ENCODE measurements at regions not wholly inside any gene's neighbourhood (a gene's known extent, or its start where the extent isn't known, plus 50 kb on each side); places are given as distances from the start of the nearest gene placed in this dataset.
"Not testable (repeated sequence)": the region's sequence is repeated elsewhere in the genome, so short reads cannot be mapped to it uniquely, and the experiment has no call there.

DNA sequence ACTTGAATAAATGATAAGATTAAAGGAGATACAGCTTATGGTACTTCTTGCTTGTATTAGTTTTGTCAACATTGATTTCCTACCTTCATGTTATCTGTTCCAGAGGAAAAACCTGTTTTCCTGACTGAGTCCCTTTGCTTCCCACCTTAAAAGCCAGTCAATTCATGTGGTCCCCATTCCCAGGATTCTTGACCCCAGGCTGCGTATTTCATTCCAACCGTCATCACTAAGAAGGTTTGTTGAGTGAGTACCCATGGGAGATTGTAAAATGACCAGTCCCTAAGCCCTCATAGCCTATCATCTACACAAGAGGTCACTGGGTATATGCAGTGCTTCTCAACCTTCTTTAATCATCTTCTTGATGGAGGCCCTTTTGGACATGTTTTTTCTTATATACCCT, 52.2 kb downstream of the BEX3 start:
- H3K9me3 Mint-ChIP-seq, result no peaks in the 10 kb centered on the region
- POLR2A ChIA-PET, result no interaction called here
- DNase-seq (no peak), ATAC-seq (no peak)
- no peak overlapping the region for H3K4me3 Mint-ChIP-seq
- peaks cover 0 to 5% (median 0%) of the 10 kb centered on the region in 5 donors for H3K27me3 Mint-ChIP-seq
- no peaks in the 10 kb centered on the region for H3K36me3 Mint-ChIP-seq
- H3K4me1 Mint-ChIP-seq, result no peaks in the 10 kb centered on the region
- no peak overlapping the region for H3K27ac Mint-ChIP-seq

DNA sequence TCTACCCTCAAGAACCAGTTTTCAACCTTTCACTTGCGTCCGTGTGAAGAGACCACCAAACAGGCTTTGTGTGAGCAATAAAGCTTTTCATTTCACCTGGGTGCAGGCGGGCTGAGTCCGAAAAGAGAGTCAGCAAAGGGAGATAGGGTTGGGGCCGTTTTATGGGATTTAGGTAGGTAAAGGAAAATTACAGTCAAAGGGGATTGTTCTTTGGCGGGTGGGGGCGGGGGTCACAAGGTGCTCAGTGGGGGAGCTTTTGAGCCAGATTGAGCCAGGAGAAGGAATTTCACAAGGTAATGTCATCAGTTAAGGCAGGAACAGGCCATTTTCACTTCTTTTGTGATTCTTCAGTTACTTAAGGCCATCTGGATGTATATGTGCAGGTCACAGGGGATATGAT, 52.7 kb downstream of the BEX3 start:
- H3K4me1 Mint-ChIP-seq, H3K27ac Mint-ChIP-seq, H3K4me3 Mint-ChIP-seq, H3K27me3 Mint-ChIP-seq, DNase-seq, POLR2A ChIA-PET, H3K9me3 Mint-ChIP-seq, ATAC-seq, H3K36me3 Mint-ChIP-seq: not testable (repeated sequence)

DNA sequence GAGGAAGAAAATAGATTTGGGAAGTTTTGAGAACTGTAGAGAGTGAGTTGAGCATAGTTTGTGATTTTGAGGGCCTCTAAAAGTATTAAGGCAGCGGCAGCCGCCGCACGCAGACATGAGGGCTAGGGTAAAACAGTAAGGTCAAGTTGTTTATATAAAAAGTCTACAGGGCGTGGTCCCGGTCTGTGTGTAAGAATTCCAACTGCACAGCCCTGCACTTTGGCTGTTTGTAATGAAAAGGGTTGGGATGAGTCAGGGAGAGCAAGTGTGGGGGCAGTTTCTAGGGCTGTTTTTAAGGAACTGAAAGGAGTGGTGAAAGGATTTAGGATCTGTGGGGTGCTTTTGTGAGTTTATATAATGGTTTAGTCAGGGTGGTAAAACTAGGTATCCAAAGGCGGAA, 55.0 kb downstream of the BEX3 start:
- no peaks in the 10 kb centered on the region for H3K4me1 Mint-ChIP-seq
- H3K27ac Mint-ChIP-seq, result no peak overlapping the region
- no peak overlapping the region for H3K4me3 Mint-ChIP-seq
- H3K9me3 Mint-ChIP-seq, result no peaks in the 10 kb centered on the region
- POLR2A ChIA-PET, result no interaction called here
- no peaks in the 10 kb centered on the region for H3K36me3 Mint-ChIP-seq
- DNase-seq (no peak), ATAC-seq (no peak)
- peaks cover 0 to 5% (median 0%) of the 10 kb centered on the region in 5 donors for H3K27me3 Mint-ChIP-seq

DNA sequence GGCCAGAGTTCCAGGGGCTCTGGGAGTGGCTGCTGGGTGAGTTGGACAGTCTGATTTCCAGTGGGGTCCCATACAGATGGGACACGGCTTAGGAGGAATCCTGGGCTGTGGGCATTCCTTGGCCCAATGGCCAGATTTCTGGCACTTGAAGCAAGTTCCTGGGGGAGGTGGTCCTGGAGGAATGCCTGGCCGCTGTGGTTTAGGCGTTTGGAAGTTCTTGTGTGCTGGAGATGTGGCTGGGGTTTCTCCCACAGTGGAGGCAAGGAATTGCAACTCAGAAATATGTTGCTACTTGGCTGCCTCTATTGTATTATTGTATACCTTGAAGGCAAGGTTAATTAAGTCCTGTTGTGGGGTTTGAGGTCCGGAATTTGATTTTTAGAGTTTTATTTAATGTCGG, 56.5 kb downstream of the BEX3 start:
- peak overlapping the region in 1 of 10 donors; percentile 57 for H3K27ac Mint-ChIP-seq
- POLR2A ChIA-PET, H3K4me1 Mint-ChIP-seq, H3K4me3 Mint-ChIP-seq, H3K36me3 Mint-ChIP-seq, ATAC-seq, H3K9me3 Mint-ChIP-seq, H3K27me3 Mint-ChIP-seq, DNase-seq: not testable (repeated sequence)

DNA sequence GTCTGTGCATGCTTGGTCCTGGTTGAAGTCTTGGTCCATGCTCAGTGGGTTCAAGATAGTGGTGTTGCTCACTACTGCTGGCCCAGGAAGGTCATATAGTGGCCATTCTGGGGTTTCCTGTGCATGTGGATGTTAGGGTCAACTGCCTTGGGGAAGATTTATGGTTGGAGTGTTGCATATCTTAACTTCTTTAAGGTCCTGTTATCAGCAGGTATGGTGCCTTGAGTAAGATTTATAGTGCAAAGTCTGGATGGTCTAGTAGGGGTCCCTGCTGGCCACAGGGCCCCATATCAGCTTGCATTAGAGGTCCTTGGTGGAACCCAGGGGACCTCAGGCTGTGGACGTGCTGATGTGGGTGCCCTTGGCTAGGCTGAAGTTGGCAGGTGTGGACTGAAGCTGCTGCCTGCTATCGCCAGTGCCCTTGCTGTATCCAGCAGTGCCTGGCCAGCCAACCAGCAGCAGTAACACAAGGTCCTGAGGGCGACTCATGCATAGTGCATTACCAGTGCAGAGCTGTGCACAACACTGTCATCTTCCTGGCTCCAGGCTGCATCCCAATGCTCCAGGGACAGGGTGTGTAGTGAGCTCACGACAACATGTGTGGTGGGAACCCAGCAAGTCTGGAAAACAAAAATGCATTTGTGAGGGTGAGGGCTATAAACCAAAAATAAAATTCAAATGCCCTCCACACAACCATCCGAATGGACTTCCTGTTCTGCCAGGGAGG, 61.0 kb downstream of the BEX3 start:
- Mint-ChIP-seq H3K4me3 (no peak overlapping the region), H3K27ac (no peak overlapping the region), H3K4me1 (peaks cover 0 to 1% (median 0%) of the 10 kb centered on the region in 4 donors), H3K27me3 (peaks cover 0 to 5% (median 0%) of the 10 kb centered on the region in 5 donors), H3K9me3 (no peaks in the 10 kb centered on the region), H3K36me3 (no peaks in the 10 kb centered on the region)
- POLR2A ChIA-PET, result no interaction called here
- no peak for DNase-seq
- ATAC-seq, result no peak

DNA sequence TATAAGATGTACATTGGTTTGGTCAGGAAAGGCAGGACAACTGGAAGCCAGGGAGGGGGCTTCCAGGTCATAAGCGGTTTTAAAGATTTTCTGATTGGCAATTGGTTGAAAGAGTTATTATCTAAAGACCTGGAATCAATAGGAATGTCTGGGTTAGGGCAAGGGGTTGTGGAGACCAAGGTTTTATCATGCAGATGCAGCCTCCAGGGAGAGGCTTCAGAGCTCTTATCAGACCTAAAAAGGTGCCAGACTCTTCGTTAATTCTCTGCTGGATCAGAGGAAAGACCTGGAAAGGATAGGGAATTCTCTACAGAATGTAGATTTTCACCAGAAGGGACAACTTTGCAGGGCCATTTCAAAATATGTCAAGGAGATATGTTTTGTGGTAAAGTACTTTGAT, 62.8 kb downstream of the BEX3 start:
- no peaks in the 10 kb centered on the region for H3K36me3 Mint-ChIP-seq
- ATAC-seq, result no peak
- peaks cover 0 to 1% (median 0%) of the 10 kb centered on the region in 4 donors for H3K4me1 Mint-ChIP-seq
- no peaks in the 10 kb centered on the region for H3K27me3 Mint-ChIP-seq
- H3K9me3 Mint-ChIP-seq, result no peaks in the 10 kb centered on the region
- no peak overlapping the region for H3K27ac Mint-ChIP-seq
- no peak for DNase-seq
- no peak overlapping the region for H3K4me3 Mint-ChIP-seq
- POLR2A ChIA-PET, result no interaction called here

DNA sequence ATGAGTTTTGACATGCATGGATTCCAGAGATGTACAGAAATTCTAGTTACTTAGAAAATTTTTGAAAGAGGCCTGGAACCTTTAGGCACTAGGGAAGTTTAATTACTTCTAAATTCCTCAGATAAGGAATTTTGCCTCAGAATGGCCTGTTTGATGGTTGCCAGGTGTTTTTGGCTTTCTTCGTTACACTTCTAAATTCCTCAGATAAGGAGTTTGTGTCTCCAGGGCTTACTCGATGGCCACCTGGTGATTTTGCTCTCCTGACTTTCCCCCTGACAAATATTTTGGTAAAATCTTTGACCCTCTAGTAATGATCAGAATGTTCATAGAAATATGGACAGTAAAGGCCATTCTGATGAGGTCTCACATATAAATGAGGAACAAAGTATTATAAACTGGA, 64.3 kb downstream of the BEX3 start:
- Mint-ChIP-seq H3K9me3 (no peaks in the 10 kb centered on the region), H3K4me1 (peaks cover 0 to 1% (median 0%) of the 10 kb centered on the region in 4 donors), H3K27me3 (no peaks in the 10 kb centered on the region), H3K36me3 (no peaks in the 10 kb centered on the region), H3K4me3 (no peak overlapping the region), H3K27ac (peak overlapping the region in 1 of 10 donors; percentile 9)
- POLR2A ChIA-PET, result no interaction called here
- DNase-seq (no peak), ATAC-seq (no peak)

DNA sequence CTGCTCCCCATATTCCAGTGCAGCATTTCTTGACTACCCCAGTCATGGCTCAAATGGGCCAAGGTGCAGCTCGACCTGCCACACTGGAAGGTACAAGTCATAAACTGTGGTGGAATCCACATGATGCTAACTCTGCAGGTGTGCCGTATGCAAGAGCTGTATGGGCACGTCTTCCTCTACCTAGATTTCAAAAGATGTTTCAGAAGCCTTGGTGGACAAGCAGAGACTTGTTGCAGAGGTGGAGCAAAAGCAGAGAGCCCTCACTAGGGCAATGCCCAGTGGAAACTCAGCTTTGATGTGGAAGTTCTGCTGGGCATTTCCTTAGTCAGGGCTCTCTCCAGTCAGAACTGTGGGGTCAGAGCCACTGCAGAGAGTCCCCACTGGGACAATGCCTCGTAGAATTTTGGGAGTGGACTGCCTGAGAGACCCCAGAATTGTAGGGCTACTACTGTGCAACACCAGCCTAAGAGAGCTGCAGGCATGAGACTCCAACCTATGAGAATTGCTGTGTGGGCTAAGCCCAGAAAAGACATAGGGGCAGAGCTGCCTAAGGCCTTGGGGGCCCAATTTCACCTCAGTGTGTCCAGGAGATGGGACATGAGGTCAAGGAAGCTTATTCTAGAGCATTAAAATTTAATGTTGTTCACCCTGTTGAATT, 65.7 kb downstream of the BEX3 start:
- DNase-seq (no peak), ATAC-seq (no peak)
- no peak overlapping the region for H3K4me3 Mint-ChIP-seq
- POLR2A ChIA-PET, result no interaction called here
- H3K27ac Mint-ChIP-seq, result no peak overlapping the region
- H3K4me1 Mint-ChIP-seq, result peaks cover 0 to 1% (median 0%) of the 10 kb centered on the region in 4 donors
- no peaks in the 10 kb centered on the region for H3K27me3 Mint-ChIP-seq
- no peaks in the 10 kb centered on the region for H3K36me3 Mint-ChIP-seq
- H3K9me3 Mint-ChIP-seq, result no peaks in the 10 kb centered on the region

DNA sequence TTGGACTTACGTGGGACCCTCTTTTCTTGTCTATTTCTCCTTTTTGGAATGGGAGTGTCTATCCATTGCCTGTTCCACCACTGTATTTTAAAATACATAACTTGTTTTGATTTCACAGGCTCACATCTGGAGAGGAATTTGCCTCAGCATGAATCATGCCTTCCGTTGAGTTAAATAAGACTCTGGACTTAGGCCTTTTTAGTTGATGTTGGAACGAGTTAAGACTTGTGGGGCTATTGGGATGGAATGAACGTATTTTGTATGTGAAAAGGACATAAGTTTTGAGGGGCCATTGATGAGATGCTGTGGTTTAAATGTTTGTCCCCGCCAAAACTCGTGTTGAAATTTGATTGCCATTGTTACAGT, 66.2 kb downstream of the BEX3 start:
- POLR2A ChIA-PET, result no interaction called here
- no peaks in the 10 kb centered on the region for H3K36me3 Mint-ChIP-seq

DNA sequence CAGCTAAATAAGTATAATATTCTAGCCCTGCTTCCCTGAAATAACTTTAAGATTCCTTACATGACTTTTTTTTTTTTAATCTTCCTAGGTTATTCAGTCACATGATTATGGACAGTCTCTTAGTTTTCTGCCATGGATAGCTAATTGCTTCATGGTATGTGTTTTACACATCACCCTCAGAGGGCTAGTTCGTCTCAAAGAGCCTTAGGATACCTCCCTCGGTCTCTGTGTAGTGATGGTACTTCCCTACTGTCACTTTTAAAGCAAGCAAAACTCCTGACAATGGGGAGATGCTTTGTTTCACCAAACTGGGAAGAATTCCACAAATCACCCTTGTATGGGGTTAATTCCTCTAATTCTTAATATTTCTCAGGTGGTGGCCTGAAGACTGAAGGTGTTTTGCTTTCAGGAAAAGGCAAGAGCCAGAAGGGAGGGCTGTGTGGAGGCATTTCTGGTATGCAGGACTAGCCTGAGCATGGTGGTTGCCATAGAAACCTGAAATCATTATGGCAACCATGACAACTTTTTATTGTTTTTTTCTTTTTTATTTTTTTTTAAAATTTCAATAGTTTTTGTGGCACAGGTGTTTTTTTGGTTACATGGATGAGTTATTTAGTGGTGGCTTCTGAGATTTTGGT, 70.4 kb downstream of the BEX3 start:
- H3K27ac Mint-ChIP-seq, result peak overlapping the region in 1 of 10 donors; percentile 10
- POLR2A ChIA-PET, result no interaction called here
- no peaks in the 10 kb centered on the region for H3K27me3 Mint-ChIP-seq
- ATAC-seq (peak; percentile 25 to 48), DNase-seq (peak in 2 of 10 donors; percentile 3 to 21)
- H3K36me3 Mint-ChIP-seq, result no peaks in the 10 kb centered on the region
- no peaks in the 10 kb centered on the region for H3K9me3 Mint-ChIP-seq
- no peaks in the 10 kb centered on the region for H3K4me1 Mint-ChIP-seq
- no peak overlapping the region for H3K4me3 Mint-ChIP-seq

More for the DNA sequence above, 66.2 kb downstream of the BEX3 start:
- peaks cover 0 to 1% (median 0%) of the 10 kb centered on the region in 4 donors for H3K4me1 Mint-ChIP-seq
- ATAC-seq, result no peak
- no peak overlapping the region for H3K27ac Mint-ChIP-seq
- no peaks in the 10 kb centered on the region for H3K27me3 Mint-ChIP-seq
- no peaks in the 10 kb centered on the region for H3K9me3 Mint-ChIP-seq
- H3K4me3 Mint-ChIP-seq, result no peak overlapping the region
- DNase-seq, result no peak

Data from naive thymus-derived CD8-positive, alpha-beta T cell (primary cell).